ENCODE measurements at regions not wholly inside any gene's neighbourhood (a gene's known extent, or its start where the extent isn't known, plus 50 kb on each side); places are given as distances from the start of the nearest gene placed in this dataset.

DNA sequence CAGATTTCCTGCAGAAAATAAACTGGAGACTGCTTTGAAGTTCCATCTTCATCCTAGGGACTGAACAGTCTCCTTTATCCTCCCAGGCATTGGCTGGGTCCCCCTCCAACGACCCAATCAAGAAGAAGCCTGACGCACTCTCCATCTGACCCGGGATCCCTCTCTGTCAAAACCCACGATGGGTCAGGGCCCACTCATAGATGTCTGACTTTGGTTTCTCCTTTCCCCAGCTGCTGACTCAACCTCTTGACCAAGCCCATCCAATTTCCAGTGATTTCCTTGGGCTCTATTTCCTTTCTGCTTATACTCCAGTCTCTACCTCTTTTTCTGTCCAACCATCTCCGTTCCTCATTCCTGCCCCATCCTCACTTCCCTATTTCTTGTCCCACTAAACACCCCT lies 189.7 kb downstream of the MIAT start:
- DNase-seq, result no peak

DNA sequence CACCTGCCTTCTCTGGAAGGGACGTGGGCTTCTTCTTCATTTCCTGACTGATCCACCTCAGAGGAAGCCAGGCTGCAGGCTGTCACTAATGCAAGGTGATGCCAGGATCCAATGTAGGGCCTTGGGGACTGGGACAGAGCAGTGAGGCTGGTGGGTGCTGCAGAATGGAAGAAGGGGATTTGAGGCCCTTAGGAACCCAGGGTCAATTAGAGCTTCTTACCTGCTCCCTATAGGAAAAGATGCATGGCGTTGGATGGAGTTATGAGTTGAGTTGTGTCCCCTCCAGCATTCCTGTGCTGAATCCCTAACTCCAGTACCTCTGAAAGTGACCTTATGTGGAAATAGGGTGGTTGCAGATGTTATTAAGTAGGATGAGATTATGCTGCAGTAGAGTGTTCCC lies 190.4 kb downstream of the MIAT start:
- DNase-seq, result no peak

DNA sequence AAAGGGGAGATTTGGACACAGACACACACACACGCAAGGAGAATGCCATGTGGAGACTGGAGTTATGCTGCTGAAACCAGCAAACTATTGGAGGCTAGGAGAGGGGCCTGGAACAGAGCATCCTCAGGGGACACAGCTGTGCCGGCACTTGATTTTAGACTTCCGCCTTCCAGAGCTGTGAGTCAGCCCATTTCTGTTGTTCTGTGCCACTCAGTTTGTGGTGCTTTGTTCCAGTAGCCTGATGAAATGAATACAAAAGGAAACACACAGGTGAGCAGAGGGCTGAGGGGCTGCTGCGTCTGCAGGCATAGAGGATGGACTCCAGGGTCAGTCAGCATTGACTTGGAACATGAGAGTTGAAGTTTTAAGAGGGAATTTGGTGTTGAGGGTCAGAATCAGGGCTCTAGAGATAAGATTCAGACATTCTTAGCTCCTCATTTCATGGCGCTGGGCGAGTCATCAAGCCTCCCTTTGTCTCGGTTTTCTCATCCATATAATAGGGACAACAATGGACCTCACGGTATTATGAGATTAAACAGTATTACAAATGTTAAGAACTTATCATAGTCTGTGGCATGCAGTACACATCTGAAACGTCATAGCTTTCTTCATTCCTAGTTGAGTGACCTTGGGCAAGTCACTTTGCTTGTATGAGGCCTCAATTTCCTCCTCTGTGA lies 191.0 kb downstream of the MIAT start:
- no peak for DNase-seq

- no peak for DNase-seq
These were observed 192.2 kb downstream of the MIAT start for GRCh38 chr22:26849575-26849974.

DNA sequence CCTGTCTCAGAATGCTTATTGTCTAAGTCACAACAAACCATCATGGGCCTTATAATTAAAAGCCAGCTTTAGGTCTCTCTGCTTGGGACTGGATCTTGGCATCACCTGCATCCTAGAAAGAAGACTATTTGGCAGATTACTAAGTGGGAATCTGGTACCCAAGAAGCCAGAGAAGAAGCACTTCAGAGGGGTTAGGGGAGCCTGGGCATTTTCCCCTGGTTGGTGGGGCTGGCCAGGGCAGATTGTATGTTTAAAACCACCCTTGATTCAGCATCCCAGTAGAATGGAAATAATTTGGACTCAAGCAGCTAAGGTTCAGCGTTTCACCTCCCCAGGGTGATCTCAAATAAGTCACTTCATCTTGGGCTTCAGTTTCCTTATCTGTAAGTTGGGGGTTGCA lies 193.7 kb downstream of the MIAT start:
- no peak for DNase-seq

GRCh38 chr22:26852176-26852575 lies 194.8 kb downstream of the MIAT start:
- no peak for DNase-seq

- no peak for DNase-seq
These were observed 195.7 kb downstream of the MIAT start for GRCh38 chr22:26853071-26853470.

DNA sequence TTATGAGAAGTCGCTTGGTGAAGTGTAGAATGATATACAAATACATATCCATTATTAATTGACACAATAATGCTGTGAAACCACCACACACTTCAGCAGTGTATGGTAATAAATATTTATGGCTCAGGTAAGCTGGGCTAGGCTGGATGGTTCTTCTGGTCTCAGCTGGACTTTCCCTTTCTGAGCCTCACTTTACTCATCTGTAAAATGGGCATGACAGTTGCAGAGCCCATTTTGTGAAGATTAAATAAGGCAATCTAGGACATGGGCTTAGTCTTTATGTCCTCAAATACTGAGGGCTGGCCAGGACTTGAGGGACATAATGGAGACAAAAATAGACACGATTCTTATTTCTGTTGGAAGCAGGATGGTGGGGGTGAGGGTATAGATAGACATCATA lies 196.1 kb downstream of the MIAT start:
- no peak for DNase-seq

DNA sequence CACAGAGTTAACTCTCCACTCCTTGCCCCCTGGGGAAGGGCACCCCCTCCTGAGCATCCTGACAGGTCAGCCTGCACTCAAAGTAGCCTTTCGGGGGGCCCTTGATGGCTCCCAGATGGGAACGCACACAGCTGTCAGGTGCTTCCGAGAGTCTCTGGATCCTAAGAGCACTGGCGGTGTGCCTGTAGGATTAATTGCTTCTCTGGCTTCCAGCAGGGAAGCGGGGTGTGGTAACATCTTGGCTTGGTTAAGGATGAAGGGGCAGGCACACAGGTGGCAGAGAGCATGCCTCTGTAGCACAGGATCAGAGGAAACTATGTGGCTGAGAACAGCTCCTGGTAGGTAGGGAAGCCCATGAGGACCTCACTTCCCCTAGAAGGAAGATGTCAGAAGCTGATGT lies 199.8 kb downstream of the MIAT start:
- DNase-seq, result no peak

- no peak for DNase-seq
These were observed 202.9 kb downstream of the MIAT start for GRCh38 chr22:26860301-26860700.

DNA sequence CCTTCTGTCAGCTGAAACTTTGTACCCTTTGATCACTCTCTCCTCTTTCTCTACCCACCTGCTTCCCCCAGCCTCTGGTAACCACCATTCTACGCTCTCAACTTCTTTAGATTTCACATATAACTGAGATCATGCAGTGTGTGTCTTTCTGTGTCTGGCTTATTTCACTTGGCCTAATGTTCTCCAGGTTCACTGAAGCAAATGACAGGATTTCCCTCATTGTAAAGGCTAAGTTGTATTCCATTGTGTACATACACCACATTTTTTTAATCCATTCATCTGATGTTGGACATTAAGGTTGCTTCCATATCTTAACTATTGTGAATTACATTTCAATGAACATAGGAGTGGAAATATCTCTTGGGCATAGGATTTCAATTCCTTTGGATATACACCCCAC lies 207.6 kb downstream of the MIAT start:
- DNase-seq, result no peak

GRCh38 chr22:26883393-26883792 lies 226.0 kb downstream of the MIAT start:
- DNase-seq, result no peak

GRCh38 chr22:26884921-26885320 lies 227.5 kb downstream of the MIAT start:
- no peak for DNase-seq

GRCh38 chr22:26885441-26886261 lies 228.3 kb downstream of the MIAT start:
- DNase-seq, result no peak

DNA sequence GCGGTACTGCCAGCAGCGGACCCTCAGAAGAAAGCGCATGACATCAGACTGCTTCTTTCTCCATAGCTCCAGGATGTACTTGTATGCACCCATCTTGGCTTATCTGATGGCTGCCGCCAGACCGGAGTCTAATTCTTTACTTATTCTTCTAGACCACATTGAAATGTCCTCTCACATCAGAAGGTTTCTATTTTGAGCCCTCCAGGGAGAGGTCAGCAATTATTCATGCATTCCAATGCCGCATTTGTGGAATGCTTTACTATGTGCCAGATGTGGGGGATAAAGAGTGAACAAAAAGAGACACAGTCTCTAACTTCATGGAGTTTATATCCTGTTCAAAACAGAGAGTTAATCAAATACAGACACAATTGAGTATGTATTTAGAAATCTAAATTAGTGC lies 230.1 kb downstream of the MIAT start:
- peak; percentile 46 for DNase-seq

DNA sequence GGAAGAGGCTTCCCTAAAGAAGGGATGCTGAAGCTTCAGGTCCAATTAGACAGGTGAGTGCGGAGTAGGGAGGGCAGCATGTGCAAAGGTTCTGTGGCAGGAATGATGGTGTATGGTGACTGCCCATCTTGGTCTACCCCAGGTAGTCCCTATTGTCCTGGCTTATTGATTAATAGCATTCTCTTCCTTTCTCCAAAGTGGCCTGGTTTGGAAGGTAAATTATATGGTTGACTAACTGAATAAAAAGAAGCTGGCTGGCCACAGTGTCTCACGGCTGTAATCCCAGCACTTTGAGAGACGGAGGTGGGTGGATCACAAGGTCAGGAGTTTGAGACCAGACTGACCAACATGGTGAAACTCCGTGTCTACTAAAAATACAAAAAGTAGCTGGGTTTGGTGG lies 230.5 kb downstream of the MIAT start:
- DNase-seq, result no peak

DNA sequence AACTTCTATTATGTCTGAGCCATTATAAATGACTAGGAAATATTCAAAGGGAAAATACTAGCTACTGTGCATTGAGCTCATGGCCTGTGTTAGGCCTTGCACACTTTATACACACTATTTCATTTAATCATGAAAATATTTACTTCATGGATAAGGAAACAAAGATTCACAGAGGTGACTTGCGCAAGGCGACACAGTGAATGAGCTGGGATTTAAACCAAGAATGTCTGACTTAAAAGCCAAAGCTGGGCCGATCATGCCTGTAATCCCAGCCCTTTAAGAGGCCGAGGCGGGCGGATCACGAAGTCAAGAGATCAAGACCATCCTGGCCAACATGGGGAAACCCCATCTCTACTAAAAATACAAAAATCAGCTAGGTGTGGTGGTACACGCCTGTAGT lies 231.5 kb downstream of the MIAT start:
- no peak for DNase-seq

GRCh38 chr22:26889802-26890201 lies 232.4 kb downstream of the MIAT start:
- no peak for DNase-seq

DNA sequence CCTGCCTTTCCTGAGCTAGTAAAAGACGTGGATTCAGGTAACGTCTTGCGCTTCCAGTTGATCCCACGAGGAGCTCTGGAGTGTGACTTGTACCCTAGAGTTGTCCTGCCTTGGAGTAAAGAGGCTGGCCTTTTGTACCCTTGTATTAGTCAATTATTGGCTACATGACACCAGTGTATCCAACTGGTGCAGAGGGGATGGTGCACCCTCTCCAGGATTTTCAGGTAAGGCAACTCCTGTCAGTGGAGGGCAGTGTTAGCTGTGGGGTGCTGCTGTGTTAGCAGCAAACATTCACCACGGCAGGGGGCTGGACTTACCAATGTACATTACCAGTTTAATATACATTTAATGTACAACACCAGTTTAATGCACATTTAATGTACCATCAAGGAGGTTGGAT lies 233.5 kb downstream of the MIAT start:
- DNase-seq, result no peak

- DNase-seq, result no peak
These were observed 234.0 kb downstream of the MIAT start for GRCh38 chr22:26891429-26891828.

- DNase-seq, result peak; percentile 75
These were observed 235.0 kb downstream of the MIAT start for GRCh38 chr22:26892166-26893041.

GRCh38 chr22:26893173-26894110 lies 236.1 kb downstream of the MIAT start:
- no peak for DNase-seq

All from right hindlimb (tissue), 1 donor.